ENCODE measurements at regions not wholly inside any gene's neighbourhood (a gene's known extent, or its start where the extent isn't known, plus 50 kb on each side); places are given as distances from the start of the nearest gene placed in this dataset.

DNA sequence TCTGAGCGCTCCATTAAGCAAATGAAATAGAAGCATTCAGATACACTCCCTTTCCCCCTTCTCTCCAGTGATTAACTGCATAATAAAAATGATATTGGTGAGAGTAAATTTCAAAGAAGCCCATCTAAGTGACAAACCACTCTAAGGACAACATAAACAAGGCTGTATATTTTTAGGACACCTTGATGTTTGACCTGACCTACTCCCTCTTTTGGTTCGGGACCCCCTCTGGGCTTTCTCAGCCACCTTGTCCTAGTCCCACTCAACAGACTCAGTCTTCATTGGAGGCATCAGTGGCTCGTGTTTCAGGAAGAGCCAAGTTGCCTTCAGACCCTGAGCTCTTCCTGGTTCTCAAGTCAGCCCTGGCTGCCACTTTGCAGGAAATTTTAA is 182.3 kb upstream of the NCAM1 start:
- Mint-ChIP-seq H3K9me3 (no peaks in the 10 kb centered on the region), H3K36me3 (no peaks in the 10 kb centered on the region), H3K4me3 (no peak overlapping the region), H3K27me3 (peaks cover 6 to 11% (median 10%) of the 10 kb centered on the region in 3 donors), H3K4me1 (no peaks in the 10 kb centered on the region), H3K27ac (no peak overlapping the region)
- no peak for DNase-seq
- no peak for ATAC-seq (ENCODE audit: low read depth in 2 of 2)

DNA sequence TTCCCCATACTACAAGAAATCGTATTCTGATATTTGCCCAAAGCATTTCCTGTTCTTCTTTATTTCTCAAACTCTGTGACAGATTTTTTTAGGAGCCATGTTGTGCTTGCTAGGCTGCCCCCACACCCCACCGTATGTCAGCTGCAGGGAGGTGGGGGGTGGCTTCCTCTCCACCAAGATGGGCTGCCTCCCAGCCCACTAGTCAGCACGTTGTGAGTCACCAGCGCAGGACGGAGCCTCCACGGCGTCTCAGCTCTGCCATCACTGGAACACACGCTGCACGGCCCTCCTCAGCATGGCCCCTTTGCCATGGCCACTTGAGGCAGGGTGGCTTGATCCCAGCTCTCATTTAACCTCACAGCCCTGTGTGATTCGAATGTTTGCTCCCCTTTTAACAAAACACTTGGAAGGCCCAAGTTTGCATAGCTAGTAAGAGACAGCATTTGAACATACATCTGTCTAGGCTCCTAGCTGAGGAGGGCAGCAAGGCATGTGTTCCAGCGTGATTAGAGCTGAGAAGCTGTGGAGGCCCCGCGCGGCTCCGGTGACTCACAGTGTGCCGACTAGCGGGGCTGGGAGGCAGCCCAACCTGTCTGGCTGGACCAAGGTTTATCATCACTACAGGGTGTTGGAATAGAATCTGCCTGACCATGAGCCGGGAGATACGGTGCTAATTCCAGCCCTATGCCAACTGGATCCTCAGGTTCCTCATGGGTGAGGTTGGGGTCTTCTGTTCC is 180.7 kb upstream of the NCAM1 start:
- ATAC-seq (ENCODE audit: low read depth in 2 of 2) (no peak), DNase-seq (no peak)
- H3K27me3 Mint-ChIP-seq: peaks cover 6 to 11% (median 10%) of the 10 kb centered on the region in 3 donors
- H3K4me3 Mint-ChIP-seq: no peak overlapping the region
- no peaks in the 10 kb centered on the region for H3K9me3 Mint-ChIP-seq
- H3K36me3 Mint-ChIP-seq: no peaks in the 10 kb centered on the region
- H3K27ac Mint-ChIP-seq: no peak overlapping the region
- no peaks in the 10 kb centered on the region for H3K4me1 Mint-ChIP-seq

GRCh38 chr11:112783945-112784322 is 177.3 kb upstream of the NCAM1 start:
- H3K9me3 Mint-ChIP-seq: no peaks in the 10 kb centered on the region
- peaks cover 16 to 26% (median 18%) of the 10 kb centered on the region in 3 donors for H3K27me3 Mint-ChIP-seq
- H3K27ac Mint-ChIP-seq: no peak overlapping the region
- H3K4me1 Mint-ChIP-seq: no peaks in the 10 kb centered on the region
- no peaks in the 10 kb centered on the region for H3K36me3 Mint-ChIP-seq
- no peak for ATAC-seq (ENCODE audit: low read depth in 2 of 2)
- H3K4me3 Mint-ChIP-seq: no peak overlapping the region
- DNase-seq: no peak

DNA sequence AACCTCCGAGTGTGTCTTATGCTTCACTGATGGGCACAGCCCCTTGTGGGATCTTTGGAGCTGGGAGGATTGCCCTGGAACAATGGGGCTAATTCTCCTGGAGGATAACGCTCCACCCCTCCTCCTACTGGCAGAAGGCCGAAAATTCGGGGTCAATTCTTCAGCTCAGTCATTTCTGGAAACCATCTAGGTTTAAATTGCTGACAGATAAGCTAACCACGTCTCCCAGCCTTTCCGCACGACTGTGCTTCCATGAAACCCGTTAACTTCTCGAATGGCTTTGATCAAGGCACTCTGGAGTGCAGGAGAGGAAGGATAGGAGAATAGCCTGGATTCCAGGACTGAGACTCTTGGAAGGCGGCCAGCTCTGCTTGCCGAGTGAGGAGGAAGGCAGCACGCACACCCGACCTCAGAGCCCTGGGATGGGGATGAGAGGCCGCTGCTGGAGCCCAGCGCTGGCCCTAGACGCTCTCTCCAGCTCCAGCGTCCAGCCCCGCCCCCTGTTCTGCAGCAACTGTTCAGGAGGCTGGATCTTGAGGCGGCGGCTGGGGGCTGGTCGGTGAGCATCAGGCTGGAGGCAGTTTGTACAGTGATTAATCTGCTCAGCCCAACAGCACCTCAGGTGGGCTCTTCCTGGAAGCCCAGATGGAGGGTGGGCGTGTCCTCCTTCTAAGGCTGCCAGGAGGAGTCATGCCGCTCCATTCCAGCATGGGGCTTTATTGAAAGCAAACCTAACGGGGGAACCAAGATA is 176.7 kb upstream of the NCAM1 start:
- Mint-ChIP-seq H3K4me3 (no peak overlapping the region), H3K9me3 (no peaks in the 10 kb centered on the region), H3K36me3 (no peaks in the 10 kb centered on the region), H3K4me1 (no peaks in the 10 kb centered on the region), H3K27ac (no peak overlapping the region), H3K27me3 (peaks cover 16 to 20% (median 18%) of the 10 kb centered on the region in 3 donors)
- ATAC-seq (ENCODE audit: low read depth in 2 of 2) (no peak), DNase-seq (no peak)

GRCh38 chr11:112785149-112785548 is 176.1 kb upstream of the NCAM1 start:
- Mint-ChIP-seq H3K4me3 (no peak overlapping the region), H3K9me3 (no peaks in the 10 kb centered on the region), H3K4me1 (no peaks in the 10 kb centered on the region), H3K36me3 (no peaks in the 10 kb centered on the region), H3K27me3 (peaks cover 16 to 19% (median 17%) of the 10 kb centered on the region in 3 donors), H3K27ac (no peak overlapping the region)
- DNase-seq: no peak
- no peak for ATAC-seq (ENCODE audit: low read depth in 2 of 2)

- no peaks in the 10 kb centered on the region for H3K9me3 Mint-ChIP-seq
- H3K27ac Mint-ChIP-seq: no peak overlapping the region
- H3K4me1 Mint-ChIP-seq: no peaks in the 10 kb centered on the region
- no peak overlapping the region for H3K4me3 Mint-ChIP-seq
- no peak for DNase-seq
- H3K27me3 Mint-ChIP-seq: peaks cover 16 to 19% (median 18%) of the 10 kb centered on the region in 3 donors
- no peak for ATAC-seq (ENCODE audit: low read depth in 2 of 2)
- H3K36me3 Mint-ChIP-seq: no peaks in the 10 kb centered on the region
These were observed 175.5 kb upstream of the NCAM1 start for GRCh38 chr11:112785719-112786118.

GRCh38 chr11:112786196-112786595 is 175.0 kb upstream of the NCAM1 start:
- H3K27ac Mint-ChIP-seq: no peak overlapping the region
- no peaks in the 10 kb centered on the region for H3K9me3 Mint-ChIP-seq
- H3K4me1 Mint-ChIP-seq: no peaks in the 10 kb centered on the region
- no peaks in the 10 kb centered on the region for H3K36me3 Mint-ChIP-seq
- ATAC-seq (ENCODE audit: low read depth in 2 of 2) (no peak), DNase-seq (no peak)
- H3K4me3 Mint-ChIP-seq: no peak overlapping the region
- peaks cover 16 to 22% (median 19%) of the 10 kb centered on the region in 3 donors for H3K27me3 Mint-ChIP-seq

DNA sequence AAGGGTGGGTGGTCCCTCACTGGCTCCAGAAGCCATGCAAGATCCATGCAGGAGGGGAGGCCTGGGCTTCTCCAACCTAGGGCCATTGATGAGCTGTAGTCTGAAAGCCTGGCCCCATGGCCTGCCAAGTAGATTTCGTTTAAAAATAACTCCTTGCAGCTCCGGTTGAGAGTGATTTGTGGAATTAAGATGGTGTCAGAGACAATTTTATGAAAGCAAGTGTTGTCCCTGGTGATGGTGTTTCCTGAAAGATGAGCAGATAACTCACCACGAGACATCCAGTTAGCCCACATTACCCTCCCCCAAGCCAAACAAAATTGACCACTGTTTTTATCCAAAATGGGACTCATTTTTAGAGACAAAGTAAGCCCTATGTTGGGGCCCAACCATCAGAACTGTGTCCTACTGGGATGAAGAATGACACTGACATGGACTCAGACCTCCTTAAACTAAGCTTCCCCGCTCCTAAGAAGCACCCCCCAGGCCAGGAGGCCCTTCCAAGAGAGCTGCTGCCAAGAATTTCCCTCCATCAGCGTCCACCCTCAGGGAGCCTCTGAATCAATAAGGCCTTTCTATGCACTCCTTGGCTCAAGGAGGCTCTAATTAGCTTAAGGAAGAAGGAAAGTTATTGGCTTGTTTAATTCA is 174.2 kb upstream of the NCAM1 start:
- Mint-ChIP-seq H3K9me3 (no peaks in the 10 kb centered on the region), H3K27ac (no peak overlapping the region), H3K27me3 (peaks cover 9 to 20% (median 19%) of the 10 kb centered on the region in 3 donors), H3K4me3 (no peak overlapping the region), H3K36me3 (no peaks in the 10 kb centered on the region), H3K4me1 (no peaks in the 10 kb centered on the region)
- ATAC-seq (ENCODE audit: low read depth in 2 of 2) (no peak), DNase-seq (no peak)

DNA sequence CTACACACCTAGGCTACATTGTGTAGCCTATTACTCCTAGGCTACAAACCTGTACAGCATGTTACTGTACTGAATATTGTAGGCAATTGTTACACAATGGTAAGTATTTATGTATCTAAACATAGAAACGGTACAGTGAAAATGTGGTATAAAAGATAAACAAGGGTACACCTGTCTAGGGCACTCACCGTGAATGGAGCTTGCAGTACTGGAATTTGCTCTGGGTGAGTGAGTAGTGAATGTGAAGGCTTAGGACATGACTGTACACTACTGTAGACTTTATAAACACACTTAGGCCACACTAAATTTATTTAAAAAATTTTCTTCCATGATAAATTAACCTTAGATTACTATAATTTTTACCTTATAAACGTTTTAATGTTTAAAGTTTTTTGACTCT is 171.7 kb upstream of the NCAM1 start:
- Mint-ChIP-seq H3K27ac (no peak overlapping the region), H3K4me1 (no peaks in the 10 kb centered on the region), H3K4me3 (no peak overlapping the region), H3K9me3 (no peaks in the 10 kb centered on the region), H3K36me3 (no peaks in the 10 kb centered on the region), H3K27me3 (peaks cover 9 to 31% (median 19%) of the 10 kb centered on the region in 3 donors)
- no peak for ATAC-seq (ENCODE audit: low read depth in 2 of 2)
- DNase-seq: no peak

- ATAC-seq (ENCODE audit: low read depth in 2 of 2) (no peak), DNase-seq (no peak)
- H3K9me3 Mint-ChIP-seq: no peaks in the 10 kb centered on the region
- H3K27me3 Mint-ChIP-seq: peaks cover 9 to 31% (median 19%) of the 10 kb centered on the region in 3 donors
- no peaks in the 10 kb centered on the region for H3K4me1 Mint-ChIP-seq
- H3K36me3 Mint-ChIP-seq: no peaks in the 10 kb centered on the region
- H3K27ac Mint-ChIP-seq: no peak overlapping the region
- H3K4me3 Mint-ChIP-seq: no peak overlapping the region
These were observed 170.9 kb upstream of the NCAM1 start for GRCh38 chr11:112790286-112790685.

DNA sequence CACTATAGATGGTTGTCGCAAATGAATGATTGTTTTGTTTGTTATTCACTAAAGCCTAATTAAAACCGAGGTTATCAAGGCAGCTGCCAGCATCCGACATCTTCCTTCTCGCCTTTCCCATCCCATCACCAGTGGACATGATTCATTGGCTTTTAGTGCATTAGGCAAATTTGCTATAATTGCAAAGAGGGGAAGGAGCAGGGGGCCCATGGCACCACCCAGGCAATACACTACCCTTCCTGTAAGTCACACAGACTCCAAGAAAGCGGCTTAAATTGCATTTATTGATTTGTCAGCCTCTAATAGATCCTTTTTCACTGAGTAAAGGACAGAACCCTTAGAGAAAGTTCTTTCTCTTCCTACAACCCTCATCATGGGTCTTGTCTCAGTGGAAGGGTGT is 169.2 kb upstream of the NCAM1 start:
- peaks cover 4 to 24% (median 11%) of the 10 kb centered on the region in 3 donors for H3K27me3 Mint-ChIP-seq
- H3K4me1 Mint-ChIP-seq: no peaks in the 10 kb centered on the region
- no peak for DNase-seq
- ATAC-seq (ENCODE audit: low read depth in 2 of 2): no peak
- no peaks in the 10 kb centered on the region for H3K9me3 Mint-ChIP-seq
- no peak overlapping the region for H3K4me3 Mint-ChIP-seq
- no peak overlapping the region for H3K27ac Mint-ChIP-seq
- no peaks in the 10 kb centered on the region for H3K36me3 Mint-ChIP-seq

- DNase-seq: no peak
These were observed 167.8 kb upstream of the NCAM1 start for GRCh38 chr11:112793416-112793815.

DNA sequence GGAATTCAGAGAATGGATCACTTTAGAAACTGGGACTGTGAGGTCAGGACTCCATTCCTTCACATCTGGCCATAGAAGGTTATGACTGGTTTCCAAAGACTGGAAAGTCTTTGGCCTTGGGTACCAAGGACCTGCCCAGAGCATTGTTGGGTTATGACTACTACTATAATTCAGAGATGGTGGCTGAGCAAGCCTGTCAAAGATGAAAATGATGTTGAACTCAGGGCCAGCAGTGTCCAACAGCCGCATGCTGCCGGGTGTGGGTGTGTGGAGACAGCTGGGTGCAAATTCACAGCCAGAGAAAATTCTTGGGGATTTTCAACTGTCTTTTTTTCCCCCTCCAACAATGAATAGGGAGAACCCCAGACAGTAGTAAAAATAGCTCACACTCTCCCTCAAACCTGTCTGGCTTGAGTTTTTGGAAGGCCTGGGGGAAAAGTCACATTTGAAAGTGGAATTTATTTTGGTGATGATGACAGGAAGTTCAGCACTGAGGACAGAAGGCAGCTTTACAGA is 166.8 kb upstream of the NCAM1 start:
- Mint-ChIP-seq H3K4me3 (no peak overlapping the region), H3K27ac (no peak overlapping the region), H3K36me3 (no peaks in the 10 kb centered on the region), H3K27me3 (peaks cover 0 to 30% (median 0%) of the 10 kb centered on the region in 3 donors), H3K4me1 (no peaks in the 10 kb centered on the region), H3K9me3 (no peaks in the 10 kb centered on the region)
- ATAC-seq (ENCODE audit: low read depth in 2 of 2) (no peak), DNase-seq (no peak)

More at GRCh38 chr11:112793416-112793815, 167.8 kb upstream of the NCAM1 start:
- ATAC-seq (ENCODE audit: low read depth in 2 of 2): no peak
- Mint-ChIP-seq H3K4me3 (no peak overlapping the region), H3K36me3 (no peaks in the 10 kb centered on the region), H3K9me3 (no peaks in the 10 kb centered on the region), H3K4me1 (no peaks in the 10 kb centered on the region), H3K27ac (no peak overlapping the region), H3K27me3 (peaks cover 0 to 24% (median 2%) of the 10 kb centered on the region in 3 donors)

All from naive B cell (primary cell).